Gastroesophageal sphincter (tissue), 4 donors: ENCODE measurements at regions not wholly inside any gene's neighbourhood (a gene's known extent, or its start where the extent isn't known, plus 50 kb on each side); places are given as distances from the start of the nearest gene placed in this dataset.

Source experiments
- ATAC-seq: fragments of 150-250 bp; one replicate; pipeline ENCODE4 v1.9.1; 2016; ENCODE audit warnings: mild to moderate bottlenecking, moderate library complexity
- H3K27ac ChIP-seq, 4 donors: fragments of 200-600 bp; sonication (generic) in 3 of 4; 1 replicate in 3 of 4; 2 replicates in 1 of 4; pipeline ENCODE4 v1.5.1; 2016 to 2019
- H3K27me3 ChIP-seq: fragments of 200-600 bp; sonication (generic); one replicate; pipeline ENCODE4 v1.5.1; 2019
- H3K36me3 ChIP-seq, 2 donors: fragments of 200-600 bp; sonication (generic); one replicate each; pipeline ENCODE4 v1.5.1; 2019; ENCODE audit warnings: control low read depth in 1 of 2
- H3K4me1 ChIP-seq, 3 donors: fragments of 200-600 bp; sonication (generic); 1 replicate in 2 of 3; 2 replicates in 1 of 3; pipeline ENCODE4 v1.5.1; 2016 to 2019; ENCODE audit warnings: control low read depth in 2 of 3
- H3K4me3 ChIP-seq, 2 donors: fragments of 200-600 bp; sonication (generic); one replicate each; pipeline ENCODE4 v1.5.1; 2019; ENCODE audit warnings: mild to moderate bottlenecking in 1 of 2, moderate library complexity in 1 of 2
- H3K9me3 ChIP-seq, 3 donors: fragments of 200-600 bp; sonication (generic); one replicate each; pipeline ENCODE4 v1.5.1; 2017 to 2019; ENCODE audit warnings: control low read depth in 2 of 3
- EP300 ChIP-seq: sonication (generic); formaldehyde crosslinking; IDR thresholded peaks from one replicate; pipeline ENCODE4 v1.6.1; 2017; ENCODE audit warnings: antibody characterized with exemption, mild to moderate bottlenecking
- POLR2A ChIP-seq, 2 donors: fragments of 450-650 bp; IDR thresholded peaks; one replicate each; pipeline ENCODE4 v1.6.1; 2017; ENCODE audit warnings: antibody characterized with exemption in 2 of 2, mild to moderate bottlenecking in 2 of 2, moderate library complexity in 1 of 2
- POLR2AphosphoS5 ChIP-seq: sonication (generic); formaldehyde crosslinking; IDR thresholded peaks from one replicate; pipeline ENCODE4 v1.6.1; 2017; ENCODE audit warnings: antibody characterized with exemption
- WGBS, 2 donors: methylation state at CpG; one replicate each; pipeline ENCODE4 v1.1.5; 2018; ENCODE audit warnings: low coverage in 1 of 2; 5-methylcytosine and 5-hydroxymethylcytosine counted together
- TF ChIP-seq, protein P1 (sequence below), 4 experiments: fragments of 200-600 bp in 2 of 4; fragments of 450-650 bp in 2 of 4; sonication (generic) in 1 of 4; IDR thresholded peaks; one replicate each; pipeline ENCODE4 v1.5.1; 2017 to 2019; ENCODE audit warnings: antibody characterized with exemption in 4 of 4, mild to moderate bottlenecking in 2 of 4, moderate library complexity in 2 of 4

DNA sequence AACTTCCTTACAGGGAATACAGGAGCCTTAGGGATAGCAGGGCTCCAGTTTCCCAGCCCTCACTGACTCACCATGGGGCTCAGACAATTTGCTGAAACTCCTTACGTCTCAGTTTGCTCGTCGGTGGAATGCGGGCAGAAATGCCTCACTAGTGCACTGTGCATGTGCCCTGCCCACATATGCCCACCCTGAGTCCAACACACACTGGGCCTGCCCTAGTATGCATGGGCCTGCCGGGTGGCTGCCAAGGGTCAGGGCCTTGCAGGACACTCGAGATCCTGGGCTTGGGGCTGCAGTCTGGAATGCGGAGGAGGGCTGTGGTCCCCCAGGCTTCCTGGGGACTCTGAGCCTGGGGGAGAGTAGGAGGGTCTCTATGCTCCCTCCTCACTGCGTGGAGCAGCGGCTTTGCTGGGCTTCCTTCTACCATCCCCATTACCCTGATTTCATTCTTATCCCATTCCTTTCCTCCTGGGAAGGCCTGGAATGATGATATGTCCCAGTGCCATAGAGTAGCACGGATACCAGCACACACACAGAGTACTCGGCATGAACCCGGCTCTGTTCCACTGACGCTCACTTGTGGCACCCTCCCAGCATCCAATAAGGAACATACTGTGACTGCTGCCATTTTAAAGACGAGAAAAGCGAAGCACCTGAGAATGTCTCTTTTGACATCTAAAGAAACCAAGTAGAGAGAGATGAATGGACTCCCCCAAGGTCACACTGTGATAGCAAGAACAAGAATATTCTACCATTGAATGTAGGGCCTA is 124.2 kb downstream of the ASB7 start:
- Histone ChIP-seq H3K4me1 (peaks cover 0 to under 1% (median 0%) of the 10 kb centered on the region in 3 donors), H3K4me3 (no peak overlapping the region), H3K27ac (no peak overlapping the region), H3K27me3 (no peaks in the 10 kb centered on the region), H3K36me3 (no peaks in the 10 kb centered on the region), H3K9me3 (no peaks in the 10 kb centered on the region)
- no peak for ATAC-seq
- whole genome bisulfite sequencing, 2 donors, result 86% methylated on average over 4 of the region's 15 CpGs; no CpG with 5 or more reads in 1 of the 2 donors
- TF ChIP-seq POLR2A (IDR thresholded peaks at IDR 0.05) (no peak), POLR2AphosphoS5 (no peak), EP300 (no peak)
- TF ChIP-seq, protein P1, sequence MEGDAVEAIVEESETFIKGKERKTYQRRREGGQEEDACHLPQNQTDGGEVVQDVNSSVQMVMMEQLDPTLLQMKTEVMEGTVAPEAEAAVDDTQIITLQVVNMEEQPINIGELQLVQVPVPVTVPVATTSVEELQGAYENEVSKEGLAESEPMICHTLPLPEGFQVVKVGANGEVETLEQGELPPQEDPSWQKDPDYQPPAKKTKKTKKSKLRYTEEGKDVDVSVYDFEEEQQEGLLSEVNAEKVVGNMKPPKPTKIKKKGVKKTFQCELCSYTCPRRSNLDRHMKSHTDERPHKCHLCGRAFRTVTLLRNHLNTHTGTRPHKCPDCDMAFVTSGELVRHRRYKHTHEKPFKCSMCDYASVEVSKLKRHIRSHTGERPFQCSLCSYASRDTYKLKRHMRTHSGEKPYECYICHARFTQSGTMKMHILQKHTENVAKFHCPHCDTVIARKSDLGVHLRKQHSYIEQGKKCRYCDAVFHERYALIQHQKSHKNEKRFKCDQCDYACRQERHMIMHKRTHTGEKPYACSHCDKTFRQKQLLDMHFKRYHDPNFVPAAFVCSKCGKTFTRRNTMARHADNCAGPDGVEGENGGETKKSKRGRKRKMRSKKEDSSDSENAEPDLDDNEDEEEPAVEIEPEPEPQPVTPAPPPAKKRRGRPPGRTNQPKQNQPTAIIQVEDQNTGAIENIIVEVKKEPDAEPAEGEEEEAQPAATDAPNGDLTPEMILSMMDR (IDR thresholded peaks at IDR 0.05), result no peak

DNA sequence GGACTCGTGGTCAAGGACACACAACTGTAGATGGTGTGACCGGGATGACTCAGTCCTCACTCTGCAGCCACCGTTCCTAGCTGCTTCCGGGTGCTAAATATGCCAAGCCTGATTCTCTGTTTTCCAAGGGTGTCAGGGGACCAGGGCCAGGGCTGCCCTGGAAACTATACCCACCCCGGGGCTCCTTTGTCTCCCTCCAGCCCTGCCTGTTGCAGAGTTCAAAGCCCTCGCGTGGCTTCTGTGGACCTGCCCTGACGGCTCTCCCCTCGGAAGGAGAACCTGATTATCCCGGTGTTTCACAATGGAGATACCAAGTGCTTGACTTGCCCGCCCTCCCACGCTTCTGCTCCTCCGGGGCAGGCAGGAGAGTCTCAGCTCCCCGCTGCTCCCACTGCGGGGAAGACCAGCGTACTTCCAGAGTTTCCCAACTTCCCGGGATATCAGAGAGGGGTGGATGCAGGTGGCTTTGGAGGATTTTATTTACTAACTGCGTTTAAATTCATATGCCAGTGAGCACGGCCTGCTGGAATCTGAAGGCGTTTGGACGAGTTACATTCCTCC is 125.0 kb downstream of the ASB7 start:
- no peak for ATAC-seq
- Histone ChIP-seq H3K27me3 (no peaks in the 10 kb centered on the region), H3K9me3 (no peaks in the 10 kb centered on the region), H3K36me3 (no peaks in the 10 kb centered on the region), H3K4me1 (no peaks in the 10 kb centered on the region), H3K4me3 (no peak overlapping the region), H3K27ac (no peak overlapping the region)
- whole genome bisulfite sequencing, 2 donors, result 78 to 93% methylated on average over 6 to 19 of the region's 21 CpGs
- TF ChIP-seq EP300 (no peak), POLR2AphosphoS5 (no peak), POLR2A (IDR thresholded peaks at IDR 0.05) (no peak)
- TF ChIP-seq, protein P1 (IDR thresholded peaks at IDR 0.05), result no peak

DNA sequence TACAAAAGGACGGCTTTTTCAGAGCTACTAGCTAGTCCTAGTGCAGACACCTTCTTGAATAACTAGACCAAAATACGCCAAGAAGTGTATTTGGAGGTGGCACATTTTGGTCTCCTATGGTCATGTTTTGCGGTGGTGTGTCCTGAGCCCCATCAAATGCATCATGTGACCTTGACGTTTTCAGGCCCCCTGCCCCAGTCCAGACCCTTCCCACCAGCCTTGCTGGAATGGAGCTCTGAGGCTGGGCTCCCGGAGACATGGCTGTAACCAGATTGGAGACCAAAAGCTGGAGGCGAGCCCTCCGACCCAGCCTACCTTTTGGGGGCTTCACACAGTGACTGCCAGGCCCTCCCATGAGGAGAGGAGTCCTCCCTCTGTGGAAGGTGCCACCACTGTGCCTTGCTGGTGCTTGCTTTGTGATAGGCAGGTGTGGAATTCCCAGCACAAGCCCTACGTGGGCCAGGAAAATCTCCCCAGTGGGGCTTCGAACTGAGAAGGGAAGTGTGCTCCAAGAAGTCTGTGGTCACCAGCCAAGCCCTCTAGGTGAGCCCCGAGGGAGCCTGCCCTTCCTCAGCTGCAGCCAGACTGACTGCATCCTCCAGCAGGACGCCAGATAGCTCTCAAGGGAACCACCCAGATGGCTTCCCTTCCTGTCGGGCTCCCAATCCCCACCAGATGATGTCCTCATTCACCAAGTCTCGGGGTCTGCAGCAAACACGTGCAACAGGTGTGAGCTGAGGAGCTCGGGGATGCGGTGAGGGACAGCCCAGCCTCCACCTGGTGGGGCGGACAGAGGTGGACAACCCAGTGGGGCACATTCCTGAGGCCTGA is 126.2 kb downstream of the ASB7 start:
- Histone ChIP-seq H3K27me3 (no peaks in the 10 kb centered on the region), H3K27ac (no peak overlapping the region), H3K36me3 (no peaks in the 10 kb centered on the region), H3K4me1 (peaks cover 0 to 5% (median 0%) of the 10 kb centered on the region in 3 donors), H3K4me3 (no peak overlapping the region), H3K9me3 (no peaks in the 10 kb centered on the region)
- 80 to 93% methylated on average over 2 to 4 of the region's 17 CpGs for WGBS, 2 donors
- TF ChIP-seq, protein P1 (IDR thresholded peaks at IDR 0.05), result no peak
- no peak for TF ChIP-seq EP300
- no peak for TF ChIP-seq POLR2A (IDR thresholded peaks at IDR 0.05)
- no peak for TF ChIP-seq POLR2AphosphoS5
- no peak for ATAC-seq

DNA sequence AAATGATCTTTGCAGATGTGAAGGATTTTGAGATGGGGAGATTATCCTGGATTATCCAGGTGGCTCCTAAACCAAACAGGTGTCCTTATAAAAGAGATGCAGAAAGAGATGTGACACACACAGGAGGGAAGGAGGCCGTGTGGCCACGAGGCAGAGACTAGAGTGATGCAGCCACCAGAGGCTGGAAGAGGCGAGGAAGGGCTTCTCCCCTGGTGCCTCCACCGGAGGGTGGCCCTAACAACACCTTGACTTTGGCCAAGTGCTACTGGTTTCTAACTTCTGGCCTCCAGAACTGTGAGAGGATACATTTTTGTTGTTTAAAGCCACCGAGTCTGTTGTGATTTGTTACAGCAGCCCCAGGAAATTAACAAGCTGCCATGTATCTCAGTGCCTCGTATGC is 127.1 kb downstream of the ASB7 start:
- no peak for ATAC-seq
- no peaks in the 10 kb centered on the region for H3K36me3 ChIP-seq
- no peaks in the 10 kb centered on the region for H3K27me3 ChIP-seq
- 90 to 95% methylated on average over 3 to 6 of the region's 6 CpGs for WGBS, 2 donors
- no peak overlapping the region for H3K4me3 ChIP-seq
- no peak for TF ChIP-seq POLR2AphosphoS5
- H3K27ac ChIP-seq, result no peak overlapping the region
- H3K4me1 ChIP-seq, result peaks cover 0 to 5% (median 0%) of the 10 kb centered on the region in 3 donors
- no peaks in the 10 kb centered on the region for H3K9me3 ChIP-seq

DNA sequence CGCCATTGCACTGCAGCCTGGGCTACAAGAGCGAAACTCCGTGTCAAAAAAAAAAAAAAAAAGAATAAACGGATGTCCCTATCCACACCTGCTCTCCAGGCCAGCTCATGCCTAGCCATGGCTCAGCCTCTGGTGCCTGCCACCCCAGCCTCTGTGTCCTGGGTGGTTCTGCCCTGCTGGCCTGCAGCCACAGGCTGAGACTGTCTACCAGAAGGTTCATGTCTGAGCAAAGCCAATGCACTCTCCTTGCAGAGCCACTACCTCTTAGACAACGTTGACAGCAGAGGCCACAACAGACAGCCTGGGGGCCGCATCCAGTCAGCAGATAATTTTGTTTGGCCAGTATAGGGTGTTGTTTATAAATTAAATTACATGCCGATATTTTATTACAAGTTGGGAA is 127.7 kb downstream of the ASB7 start:
- TF ChIP-seq POLR2AphosphoS5, result no peak
- TF ChIP-seq EP300, result no peak
- TF ChIP-seq POLR2A (IDR thresholded peaks at IDR 0.05), result no peak
- TF ChIP-seq, protein P1 (IDR thresholded peaks at IDR 0.05), result no peak
- Histone ChIP-seq H3K4me3 (no peak overlapping the region), H3K36me3 (no peaks in the 10 kb centered on the region), H3K27ac (no peak overlapping the region), H3K27me3 (no peaks in the 10 kb centered on the region), H3K4me1 (peaks cover 0 to 5% (median 0%) of the 10 kb centered on the region in 3 donors), H3K9me3 (no peaks in the 10 kb centered on the region)
- WGBS, 2 donors, result 69 to 77% methylated on average over 3 to 4 of the region's 7 CpGs
- no peak for ATAC-seq
